ENCODE measurements at regions not wholly inside any gene's neighbourhood (a gene's known extent, or its start where the extent isn't known, plus 50 kb on each side); places are given as distances from the start of the nearest gene placed in this dataset.

DNA sequence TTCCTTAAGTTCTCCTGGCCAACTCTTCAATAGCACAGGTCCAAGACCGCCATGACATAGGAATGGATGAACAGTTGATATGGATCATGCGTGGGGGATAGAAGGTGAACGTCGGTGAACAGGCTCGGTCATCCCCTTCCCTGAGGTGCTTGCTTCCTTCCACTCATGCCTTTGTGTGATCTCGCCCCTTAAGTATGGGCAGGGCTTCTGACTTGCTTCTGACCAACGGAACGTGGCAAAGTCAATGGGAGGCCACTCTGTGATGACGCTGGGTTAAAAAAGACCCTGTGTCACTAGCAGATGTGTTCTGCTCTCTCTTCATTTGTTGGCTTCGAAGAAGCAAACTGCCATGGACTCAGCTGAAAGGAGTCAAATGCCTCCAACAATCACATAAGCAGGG lies 240.5 kb upstream of the TUT7 start (continued):
- TF ChIP-seq EED (CRISPR knock-in tag; IDR thresholded peaks at IDR 0.05), result no peak
- TF ChIP-seq ZNF746 (CRISPR knock-in tag; IDR thresholded peaks at IDR 0.05), result no peak
- TF ChIP-seq ZNF10 (CRISPR knock-in tag; IDR thresholded peaks at IDR 0.05; ENCODE audit: borderline replicate concordance, low read depth), result no peak
- TF ChIP-seq, protein P1, sequence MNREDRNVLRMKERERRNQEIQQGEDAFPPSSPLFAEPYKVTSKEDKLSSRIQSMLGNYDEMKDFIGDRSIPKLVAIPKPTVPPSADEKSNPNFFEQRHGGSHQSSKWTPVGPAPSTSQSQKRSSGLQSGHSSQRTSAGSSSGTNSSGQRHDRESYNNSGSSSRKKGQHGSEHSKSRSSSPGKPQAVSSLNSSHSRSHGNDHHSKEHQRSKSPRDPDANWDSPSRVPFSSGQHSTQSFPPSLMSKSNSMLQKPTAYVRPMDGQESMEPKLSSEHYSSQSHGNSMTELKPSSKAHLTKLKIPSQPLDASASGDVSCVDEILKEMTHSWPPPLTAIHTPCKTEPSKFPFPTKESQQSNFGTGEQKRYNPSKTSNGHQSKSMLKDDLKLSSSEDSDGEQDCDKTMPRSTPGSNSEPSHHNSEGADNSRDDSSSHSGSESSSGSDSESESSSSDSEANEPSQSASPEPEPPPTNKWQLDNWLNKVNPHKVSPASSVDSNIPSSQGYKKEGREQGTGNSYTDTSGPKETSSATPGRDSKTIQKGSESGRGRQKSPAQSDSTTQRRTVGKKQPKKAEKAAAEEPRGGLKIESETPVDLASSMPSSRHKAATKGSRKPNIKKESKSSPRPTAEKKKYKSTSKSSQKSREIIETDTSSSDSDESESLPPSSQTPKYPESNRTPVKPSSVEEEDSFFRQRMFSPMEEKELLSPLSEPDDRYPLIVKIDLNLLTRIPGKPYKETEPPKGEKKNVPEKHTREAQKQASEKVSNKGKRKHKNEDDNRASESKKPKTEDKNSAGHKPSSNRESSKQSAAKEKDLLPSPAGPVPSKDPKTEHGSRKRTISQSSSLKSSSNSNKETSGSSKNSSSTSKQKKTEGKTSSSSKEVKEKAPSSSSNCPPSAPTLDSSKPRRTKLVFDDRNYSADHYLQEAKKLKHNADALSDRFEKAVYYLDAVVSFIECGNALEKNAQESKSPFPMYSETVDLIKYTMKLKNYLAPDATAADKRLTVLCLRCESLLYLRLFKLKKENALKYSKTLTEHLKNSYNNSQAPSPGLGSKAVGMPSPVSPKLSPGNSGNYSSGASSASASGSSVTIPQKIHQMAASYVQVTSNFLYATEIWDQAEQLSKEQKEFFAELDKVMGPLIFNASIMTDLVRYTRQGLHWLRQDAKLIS (CRISPR knock-in tag; IDR thresholded peaks at IDR 0.05), result no peak
- TF ChIP-seq YEATS4 (CRISPR knock-in tag; IDR thresholded peaks at IDR 0.05; ENCODE audit: borderline replicate concordance), result no peak

- FAIRE-seq (no peak), ATAC-seq (no peak), DNase-seq (ENCODE audit: low spot score) (no peak)
- no TSS peak for BruUV-seq (replicated peaks)
- Histone ChIP-seq H3K27me3 (ENCODE audit: control insufficient read depth in 1 of 2, insufficient read depth in 2 of 2, low read length in 2 of 2) (peaks cover 0 to 10% of the 10 kb centered on the region in 2 experiments; a peak in 2 of 5 replicates), H3K9ac (ENCODE audit: insufficient read depth, low read depth, low read length) (no peak overlapping the region), H3K9me3 (ENCODE audit: low read length) (no peaks in the 10 kb centered on the region), H4K20me1 (ENCODE audit: insufficient read depth, low read length) (no peaks in the 10 kb centered on the region), H3K79me2 (ENCODE audit: insufficient read depth, low read length) (no peaks in the 10 kb centered on the region), H3K4me1 (ENCODE audit: insufficient read depth, low read length) (no peaks in the 10 kb centered on the region), H2AFZ (ENCODE audit: low read length) (no peak overlapping the region), H3K27ac (ENCODE audit: extremely low read length, insufficient read depth, low read length) (no peak overlapping the region), H3K4me2 (ENCODE audit: low read depth, low read length) (no peak overlapping the region), H3K4me3 (replicated peaks in 1 of 3; ENCODE audit: insufficient read depth in 1 of 3, low read depth in 2 of 3, low read length in 3 of 3) (no peak overlapping the region), H3K36me3 (replicated peaks in 1 of 2; ENCODE audit: control insufficient read depth in 1 of 2, insufficient read depth in 2 of 2, low read length in 2 of 2) (no peaks in the 10 kb centered on the region)
- ChIA-PET POLR2A (no interaction called here), CTCF (ENCODE audit: low intra/inter-chr PET ratio, low total read pairs) (no interaction called here)
- in situ Hi-C loops (cut with HindIII; ENCODE audit: extremely low pct_ligation_motif_present, low pct_unique_long_range_greater_than_20kb), result no loop called here
- WGBS (ENCODE audit: low lambda C conversion rate), result 29% methylated on average over 4 of the region's 4 CpGs
- intact Hi-C loops (cut with micrococcal nuclease; ENCODE audit: unreplicated experiment), result no loop called here
- TF ChIP-seq, protein P2, sequence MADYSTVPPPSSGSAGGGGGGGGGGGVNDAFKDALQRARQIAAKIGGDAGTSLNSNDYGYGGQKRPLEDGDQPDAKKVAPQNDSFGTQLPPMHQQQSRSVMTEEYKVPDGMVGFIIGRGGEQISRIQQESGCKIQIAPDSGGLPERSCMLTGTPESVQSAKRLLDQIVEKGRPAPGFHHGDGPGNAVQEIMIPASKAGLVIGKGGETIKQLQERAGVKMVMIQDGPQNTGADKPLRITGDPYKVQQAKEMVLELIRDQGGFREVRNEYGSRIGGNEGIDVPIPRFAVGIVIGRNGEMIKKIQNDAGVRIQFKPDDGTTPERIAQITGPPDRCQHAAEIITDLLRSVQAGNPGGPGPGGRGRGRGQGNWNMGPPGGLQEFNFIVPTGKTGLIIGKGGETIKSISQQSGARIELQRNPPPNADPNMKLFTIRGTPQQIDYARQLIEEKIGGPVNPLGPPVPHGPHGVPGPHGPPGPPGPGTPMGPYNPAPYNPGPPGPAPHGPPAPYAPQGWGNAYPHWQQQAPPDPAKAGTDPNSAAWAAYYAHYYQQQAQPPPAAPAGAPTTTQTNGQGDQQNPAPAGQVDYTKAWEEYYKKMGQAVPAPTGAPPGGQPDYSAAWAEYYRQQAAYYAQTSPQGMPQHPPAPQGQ (CRISPR knock-in tag; IDR thresholded peaks at IDR 0.05; ENCODE audit: borderline replicate concordance), result no peak
- TF ChIP-seq YEATS4 (CRISPR knock-in tag; IDR thresholded peaks at IDR 0.05; ENCODE audit: borderline replicate concordance) (no peak), TFE3 (CRISPR knock-in tag; IDR thresholded peaks at IDR 0.05) (no peak), NFRKB (IDR thresholded peaks at IDR 0.05) (no peak), ZNF280B (CRISPR knock-in tag; IDR thresholded peaks at IDR 0.05; ENCODE audit: borderline replicate concordance) (no peak), MTF2 (CRISPR knock-in tag; IDR thresholded peaks at IDR 0.05; ENCODE audit: borderline replicate concordance) (no peak), ZNF839 (CRISPR knock-in tag; IDR thresholded peaks at IDR 0.05; ENCODE audit: borderline replicate concordance) (no peak), SRSF1 (optimal IDR thresholded peaks at IDR 0.05; ENCODE audit: low read depth, low read length) (no peak), TAF1 (CRISPR knock-in tag; IDR thresholded peaks at IDR 0.05) (no peak), ZNF432 (CRISPR knock-in tag; IDR thresholded peaks at IDR 0.05; ENCODE audit: borderline replicate concordance) (no peak)
Observed at GRCh38 chr9:86591472-86591871, 237.3 kb upstream of the TUT7 start.

Measured in HepG2 (cell line).